Parathyroid adenoma (tissue), 2 donors: ENCODE measurements at regions not wholly inside any gene's neighbourhood (a gene's known extent, or its start where the extent isn't known, plus 50 kb on each side); places are given as distances from the start of the nearest gene placed in this dataset.

Experiments
- H2AFZ ChIP-seq: fragments of 300-600 bp; sonication (generic); one replicate; pipeline ENCODE4 v1.7.0; 2017; ENCODE audit warnings: antibody characterized with exemption, mild to moderate bottlenecking
- H3K27ac ChIP-seq: fragments of 300-600 bp; sonication (generic); one replicate; pipeline ENCODE4 v1.7.0; 2017
- H3K27me3 ChIP-seq: fragments of 300-600 bp; sonication (generic); one replicate; pipeline ENCODE4 v1.7.0; 2017; ENCODE audit warnings: low read length; ENCODE audit not compliant: control insufficient read depth, insufficient read depth
- H3K36me3 ChIP-seq: fragments of 300-600 bp; sonication (generic); one replicate; pipeline ENCODE4 v1.7.0; 2017; ENCODE audit warnings: low read length; ENCODE audit not compliant: control insufficient read depth, insufficient read depth
- H3K4me1 ChIP-seq: fragments of 300-600 bp; sonication (generic); one replicate; pipeline ENCODE4 v1.7.0; 2017; ENCODE audit warnings: control low read depth
- H3K4me2 ChIP-seq: fragments of 300-600 bp; sonication (generic); one replicate; pipeline ENCODE4 v1.7.0; 2017; ENCODE audit warnings: low read length
- H3K4me3 ChIP-seq: fragments of 300-600 bp; sonication (generic); one replicate; pipeline ENCODE4 v1.7.0; 2017; ENCODE audit warnings: low read depth, low read length
- H3K79me2 ChIP-seq: fragments of 300-600 bp; sonication (generic); one replicate; pipeline ENCODE4 v1.7.0; 2017; ENCODE audit warnings: control low read depth
- H3K9ac ChIP-seq: fragments of 300-600 bp; sonication (generic); one replicate; pipeline ENCODE4 v1.7.0; 2017; ENCODE audit warnings: mild to moderate bottlenecking
- H3K9me3 ChIP-seq: fragments of 300-600 bp; sonication (generic); one replicate; pipeline ENCODE4 v1.7.0; 2017; ENCODE audit warnings: low read length; ENCODE audit not compliant: control insufficient read depth
- CTCF ChIP-seq: fragments of 300-600 bp; sonication (generic); IDR thresholded peaks from one replicate; pipeline ENCODE4 v1.7.0; 2017; ENCODE audit warnings: antibody characterized with exemption, mild to moderate bottlenecking
- donor health status: primary hyperparathyroidism.

DNA sequence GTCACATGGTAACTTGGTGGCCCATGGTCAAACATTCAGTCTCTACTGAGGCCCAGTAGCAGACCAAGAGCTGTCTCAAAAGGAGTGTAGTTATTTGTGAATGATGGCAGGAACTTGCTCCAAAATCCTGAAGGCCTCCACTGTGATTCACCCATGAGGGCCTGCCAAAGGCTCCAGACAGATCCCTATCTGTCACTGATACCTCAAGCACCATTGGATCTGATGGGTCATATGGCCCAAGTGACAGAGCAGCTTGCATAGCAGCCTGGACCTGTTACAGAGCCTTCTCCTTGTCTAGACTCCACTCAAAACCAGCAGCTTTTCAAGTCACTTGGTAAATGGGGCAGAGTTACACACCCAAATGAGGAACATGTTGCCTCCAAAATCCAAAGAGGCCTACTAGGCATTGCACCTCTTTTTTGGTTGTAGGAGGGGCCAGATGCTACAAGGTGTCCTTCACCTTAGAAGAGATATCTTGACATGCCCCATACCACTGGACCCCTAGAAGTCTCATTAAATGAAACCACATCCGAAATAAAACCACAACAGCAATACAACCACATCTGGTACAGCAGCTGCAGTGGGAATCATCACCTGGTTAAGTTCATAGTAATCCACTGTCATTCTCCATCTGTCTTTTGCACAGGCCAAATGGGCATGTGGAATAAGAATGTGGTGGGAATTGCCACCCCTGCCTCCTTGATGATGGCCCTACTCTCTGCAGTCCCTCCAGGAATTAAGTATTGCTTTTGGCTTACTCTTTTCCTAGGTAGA is 150.4 kb upstream of the MAX start:
- H3K4me1 ChIP-seq: peaks cover 43% of the 10 kb centered on the region
- no peaks in the 10 kb centered on the region for H3K27me3 ChIP-seq
- H3K27ac ChIP-seq: peak overlapping the region; percentile 26
- H3K36me3 ChIP-seq: no peaks in the 10 kb centered on the region
- no peaks in the 10 kb centered on the region for H3K9me3 ChIP-seq
- no peak overlapping the region for H3K4me3 ChIP-seq
- H3K9ac ChIP-seq: no peak overlapping the region
- no peaks in the 10 kb centered on the region for H3K79me2 ChIP-seq
- peak overlapping the region; percentile 52 for H2AFZ ChIP-seq
- no peak overlapping the region for H3K4me2 ChIP-seq
- TF ChIP-seq CTCF: no peak

- H3K4me3 ChIP-seq: peak overlapping the region; percentile 39
- H3K4me2 ChIP-seq: peak overlapping the region; percentile 59
- H3K27me3 ChIP-seq: no peaks in the 10 kb centered on the region
- H3K36me3 ChIP-seq: no peaks in the 10 kb centered on the region
- peak overlapping the region; percentile 99 for H3K27ac ChIP-seq
- TF ChIP-seq CTCF: no peak
- no peaks in the 10 kb centered on the region for H3K9me3 ChIP-seq
- peak overlapping the region; percentile 91 for H2AFZ ChIP-seq
- no peaks in the 10 kb centered on the region for H3K79me2 ChIP-seq
- peak overlapping the region; percentile 19 for H3K9ac ChIP-seq
- H3K4me1 ChIP-seq: peaks cover 50% of the 10 kb centered on the region
Observed at GRCh38 chr14:65255029-65255545, 152.8 kb upstream of the MAX start.

- Histone ChIP-seq H3K9me3 (no peaks in the 10 kb centered on the region), H3K36me3 (no peaks in the 10 kb centered on the region), H3K27me3 (no peaks in the 10 kb centered on the region), H3K4me1 (peaks cover 50% of the 10 kb centered on the region), H2AFZ (peak overlapping the region; percentile 91), H3K9ac (no peak overlapping the region), H3K27ac (peak overlapping the region; percentile 99), H3K4me2 (peak overlapping the region; percentile 69), H3K4me3 (peak overlapping the region; percentile 42), H3K79me2 (no peaks in the 10 kb centered on the region)
- peak; percentile 61 for TF ChIP-seq CTCF
Observed at GRCh38 chr14:65255583-65256461, 153.5 kb upstream of the MAX start.

DNA sequence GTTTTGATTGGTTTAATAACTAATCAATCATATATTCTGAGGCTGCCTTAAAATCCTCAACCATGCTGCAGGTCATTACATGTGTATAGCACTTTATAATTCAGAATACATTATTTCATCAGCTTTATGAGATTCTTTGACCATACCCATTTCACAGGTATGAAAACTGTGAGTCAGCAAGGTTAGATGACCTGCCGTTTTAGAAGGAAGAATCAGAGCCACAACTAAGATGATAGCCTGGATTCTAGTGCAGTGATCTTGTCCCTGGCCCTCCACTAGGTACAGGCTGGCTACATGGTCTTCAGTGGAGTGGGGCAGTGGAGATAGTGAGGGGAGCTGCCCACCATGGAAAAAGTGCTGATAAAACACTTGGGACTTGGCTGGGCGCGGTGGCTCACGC is 154.4 kb upstream of the MAX start:
- H3K79me2 ChIP-seq: no peaks in the 10 kb centered on the region
- no peaks in the 10 kb centered on the region for H3K36me3 ChIP-seq
- H3K4me3 ChIP-seq: peak overlapping the region; percentile 42
- peaks cover 50% of the 10 kb centered on the region for H3K4me1 ChIP-seq
- peak overlapping the region; percentile 69 for H3K4me2 ChIP-seq
- H3K9ac ChIP-seq: no peak overlapping the region
- peak overlapping the region; percentile 91 for H2AFZ ChIP-seq
- H3K27me3 ChIP-seq: no peaks in the 10 kb centered on the region
- TF ChIP-seq CTCF: no peak
- no peaks in the 10 kb centered on the region for H3K9me3 ChIP-seq
- H3K27ac ChIP-seq: peak overlapping the region; percentile 99
